HG03025 (cell line): ENCODE measurements at regions not wholly inside any gene's neighbourhood (a gene's known extent, or its start where the extent isn't known, plus 50 kb on each side); places are given as distances from the start of the nearest gene placed in this dataset.

Experiments used
- ATAC-seq: cut with Tn5 transposase; IDR thresholded peaks from one replicate; pipeline ENCODE4 v1.9.1; 2021; ENCODE audit warnings: mild to moderate bottlenecking, moderate library complexity; ENCODE audit not compliant: unreplicated experiment, low FRiP score

- ATAC-seq = no peak
Measured at GRCh38 chr4:110949542-110949941, 326.7 kb upstream of the PITX2 start.

- no peak for ATAC-seq
Measured at GRCh38 chr4:110950731-110951130, 327.9 kb upstream of the PITX2 start.

- ATAC-seq = no peak
Measured at GRCh38 chr4:110953191-110953590, 330.3 kb upstream of the PITX2 start.

- no peak for ATAC-seq
Measured at GRCh38 chr4:110953898-110954297, 331.0 kb upstream of the PITX2 start.

GRCh38 chr4:110955748-110956147 lies 332.9 kb upstream of the PITX2 start:
- no peak for ATAC-seq

GRCh38 chr4:110959041-110959643 lies 336.3 kb upstream of the PITX2 start:
- no peak for ATAC-seq

GRCh38 chr4:110961066-110961465 lies 338.2 kb upstream of the PITX2 start:
- no peak for ATAC-seq

GRCh38 chr4:110962616-110963015 lies 339.7 kb upstream of the PITX2 start:
- no peak for ATAC-seq

GRCh38 chr4:110963662-110964280 lies 340.9 kb upstream of the PITX2 start:
- no peak for ATAC-seq

GRCh38 chr4:110967936-110968335 lies 345.1 kb upstream of the PITX2 start:
- no peak for ATAC-seq

- no peak for ATAC-seq
Measured at GRCh38 chr4:110970642-110971041, 347.8 kb upstream of the PITX2 start.

- ATAC-seq = no peak
Measured at GRCh38 chr4:110975338-110975737, 352.5 kb upstream of the PITX2 start.

GRCh38 chr4:110977554-110977953 lies 354.7 kb upstream of the PITX2 start:
- no peak for ATAC-seq

- no peak for ATAC-seq
Measured at GRCh38 chr4:110978761-110979160, 355.9 kb upstream of the PITX2 start.

GRCh38 chr4:110982486-110982885 lies 359.6 kb upstream of the PITX2 start:
- ATAC-seq = no peak

- ATAC-seq = no peak
Measured at GRCh38 chr4:110988722-110989121, 365.8 kb upstream of the PITX2 start.

GRCh38 chr4:110989125-110989524 lies 366.2 kb upstream of the PITX2 start:
- ATAC-seq = no peak

GRCh38 chr4:110994781-110995180 lies 371.9 kb upstream of the PITX2 start:
- ATAC-seq = no peak

- ATAC-seq = no peak
Measured at GRCh38 chr4:110998320-110998719, 375.4 kb upstream of the PITX2 start.

- ATAC-seq = no peak
Measured at GRCh38 chr4:111011458-111011857, 388.6 kb upstream of the PITX2 start.

GRCh38 chr4:111013846-111014245 lies 391.0 kb upstream of the PITX2 start:
- no peak for ATAC-seq

GRCh38 chr4:111014537-111014936 lies 391.7 kb upstream of the PITX2 start:
- ATAC-seq = no peak

GRCh38 chr4:111016416-111016815 lies 393.5 kb upstream of the PITX2 start:
- no peak for ATAC-seq
